Upper lobe of left lung (tissue), 6 donors: ENCODE measurements at regions not wholly inside any gene's neighbourhood (a gene's known extent, or its start where the extent isn't known, plus 50 kb on each side); places are given as distances from the start of the nearest gene placed in this dataset.
A peak's percentile ranks its signal among the peaks of the same experiment; 100 is the strongest.

Experiments used
- ATAC-seq, 2 donors: fragments of 200-7000 bp; cut with Tn5 transposase; one replicate each; pipeline ENCODE4 v1.9.1; 2022; ENCODE audit warnings: mild to moderate bottlenecking in 2 of 2, moderate library complexity in 2 of 2; ENCODE audit not compliant: low FRiP score in 2 of 2
- DNase-seq, 2 donors: peaks; one replicate each; pipeline ENCODE4 v3.0.0-alpha.2; 2019 to 2020
- H3K27ac ChIP-seq, 4 donors: fragments of 200-600 bp; sonication (generic); one replicate each; pipeline ENCODE4 v1.5.1; 2016 to 2019
- H3K27me3 ChIP-seq, 4 donors: fragments of 200-600 bp; sonication (generic); one replicate each; pipeline ENCODE4 v1.5.1; 2017 to 2019
- H3K36me3 ChIP-seq, 4 donors: fragments of 200-600 bp; sonication (generic); one replicate each; pipeline ENCODE4 v1.5.1; 2016 to 2019
- H3K4me1 ChIP-seq, 4 donors: fragments of 200-600 bp; sonication (generic); one replicate each; pipeline ENCODE4 v1.5.1; 2018 to 2019
- H3K4me3 ChIP-seq, 4 donors: fragments of 200-600 bp; sonication (generic); one replicate each; pipeline ENCODE4 v1.5.1; 2017 to 2019; ENCODE audit warnings: mild to moderate bottlenecking in 2 of 4, moderate library complexity in 1 of 4
- H3K9me3 ChIP-seq, 4 donors: fragments of 200-600 bp; sonication (generic); one replicate each; pipeline ENCODE4 v1.5.1; 2018 to 2019
- CTCF ChIP-seq, 6 experiments: fragments of 450-650 bp in 4 of 6; fragments of 200-600 bp in 2 of 6; sonication (generic) in 2 of 6; IDR thresholded peaks; one replicate each; pipeline ENCODE4 v1.5.1; 2016 to 2019; ENCODE audit warnings: antibody characterized with exemption in 6 of 6
- EP300 ChIP-seq, 4 donors: sonication (generic); formaldehyde crosslinking; IDR thresholded peaks; one replicate each; pipeline ENCODE4 v1.5.1; 2017; ENCODE audit warnings: antibody characterized with exemption in 4 of 4, control low read depth in 2 of 4
- POLR2A ChIP-seq, 4 donors: fragments of 450-650 bp; IDR thresholded peaks; one replicate each; pipeline ENCODE4 v1.5.1; 2016 to 2017; ENCODE audit warnings: antibody characterized with exemption in 4 of 4, mild to moderate bottlenecking in 2 of 4
- POLR2AphosphoS5 ChIP-seq, 2 donors: sonication (generic); formaldehyde crosslinking; IDR thresholded peaks; one replicate each; pipeline ENCODE4 v1.5.1; 2017; ENCODE audit warnings: antibody characterized with exemption in 2 of 2
- WGBS, 2 donors: methylation state at CpG; one replicate each; pipeline ENCODE4 v1.1.5; 2017 to 2018; 5-methylcytosine and 5-hydroxymethylcytosine counted together
- donor health status: DM: no; HTN: no; CAD: no; lungs with moderate emphysema.
- donor health status: DM: no; HTN: yes; CAD: no; lungs with severe emphysema.

GRCh38 chr17:73949903-73950592 lies 253.4 kb upstream of the RPL38 start:
- WGBS, 2 donors, result 62 to 63% methylated on average over 11 to 13 of the region's 13 CpGs
- H3K27me3 ChIP-seq, result peaks cover 0 to 18% (median 8%) of the 10 kb centered on the region in 4 donors
- no peak overlapping the region for H3K4me3 ChIP-seq

GRCh38 chr17:73950593-73950914 lies 252.9 kb upstream of the RPL38 start:
- H3K27me3 ChIP-seq, result peaks cover 0 to 18% (median 8%) of the 10 kb centered on the region in 4 donors
- no peak overlapping the region for H3K4me3 ChIP-seq
- no peaks in the 10 kb centered on the region for H3K9me3 ChIP-seq
- no peak for ATAC-seq
- no peak overlapping the region for H3K27ac ChIP-seq
- no peak for DNase-seq
- H3K4me1 ChIP-seq, result peaks cover 5 to 14% (median 13%) of the 10 kb centered on the region in 4 donors
- WGBS, 2 donors, result 67% methylated on average over 7 to 8 of the region's 8 CpGs
- TF ChIP-seq POLR2A (IDR thresholded peaks at IDR 0.05) (no peak), POLR2AphosphoS5 (IDR thresholded peaks at IDR 0.05) (no peak), EP300 (IDR thresholded peaks at IDR 0.05) (no peak), CTCF (IDR thresholded peaks at IDR 0.05) (no peak)
- no peaks in the 10 kb centered on the region for H3K36me3 ChIP-seq

More at GRCh38 chr17:73949903-73950592, 253.4 kb upstream of the RPL38 start:
- TF ChIP-seq EP300 (IDR thresholded peaks at IDR 0.05) (no peak), POLR2A (IDR thresholded peaks at IDR 0.05) (no peak), CTCF (IDR thresholded peaks at IDR 0.05) (no peak), POLR2AphosphoS5 (IDR thresholded peaks at IDR 0.05) (no peak)
- no peaks in the 10 kb centered on the region for H3K36me3 ChIP-seq
- peaks cover 5 to 14% (median 13%) of the 10 kb centered on the region in 4 donors for H3K4me1 ChIP-seq
- ATAC-seq (no peak), DNase-seq (no peak)
- H3K27ac ChIP-seq, result no peak overlapping the region
- no peaks in the 10 kb centered on the region for H3K9me3 ChIP-seq

- DNase-seq (no peak), ATAC-seq (peak in 1 of 2 donors; percentile 4)
- Histone ChIP-seq H3K4me1 (peaks cover 5 to 14% (median 13%) of the 10 kb centered on the region in 4 donors), H3K27me3 (peaks cover 0 to 18% (median 8%) of the 10 kb centered on the region in 4 donors), H3K4me3 (peak overlapping the region in 3 of 4 donors; percentile 28 to 45 (median 43)), H3K36me3 (no peaks in the 10 kb centered on the region), H3K27ac (peak overlapping the region in 1 of 4 donors; percentile 7), H3K9me3 (no peaks in the 10 kb centered on the region)
- TF ChIP-seq POLR2AphosphoS5 (IDR thresholded peaks at IDR 0.05) (no peak), CTCF (IDR thresholded peaks at IDR 0.05) (no peak), EP300 (IDR thresholded peaks at IDR 0.05) (no peak), POLR2A (IDR thresholded peaks at IDR 0.05) (no peak)
- WGBS, 2 donors, result 11 to 29% methylated on average over 6 to 20 of the region's 20 CpGs
Observed at GRCh38 chr17:73952082-73952479, 251.4 kb upstream of the RPL38 start.

- Histone ChIP-seq H3K27ac (peak overlapping the region in 1 of 4 donors; percentile 7), H3K4me3 (peak overlapping the region in 3 of 4 donors; percentile 28 to 45 (median 43)), H3K36me3 (no peaks in the 10 kb centered on the region), H3K4me1 (peaks cover 5 to 14% (median 13%) of the 10 kb centered on the region in 4 donors), H3K9me3 (no peaks in the 10 kb centered on the region), H3K27me3 (peaks cover 0 to 18% (median 8%) of the 10 kb centered on the region in 4 donors)
- TF ChIP-seq POLR2A (IDR thresholded peaks at IDR 0.05) (no peak), EP300 (IDR thresholded peaks at IDR 0.05) (no peak), CTCF (IDR thresholded peaks at IDR 0.05) (peak; percentile 6 to 59 (median 38))
- ATAC-seq (peak in 1 of 2 donors; percentile 68), DNase-seq (peak; percentile 39 to 93)
- 3% methylated on average over 21 to 41 of the region's 67 CpGs for WGBS, 2 donors
Observed at GRCh38 chr17:73952480-73953205, 250.8 kb upstream of the RPL38 start.
